Activated CD4-positive, alpha-beta T cell treated with anti-CD3 and anti-CD28 coated beads for 36 hours (primary cell): ENCODE measurements at regions not wholly inside any gene's neighbourhood (a gene's known extent, or its start where the extent isn't known, plus 50 kb on each side); places are given as distances from the start of the nearest gene placed in this dataset.

ENCODE experiments used
- ATAC-seq: fragments of 200-7000 bp; cut with Tn5 transposase; one replicate; pipeline ENCODE4 v1.10.0; 2021; ENCODE audit warnings: mild to moderate bottlenecking, moderate library complexity
- CTCF ChIA-PET: fragments of 350-600 bp; sonication (Branson Sonifier 250); formaldehyde crosslinking; loops from one replicate; lab custom pipeline; 2021; ENCODE audit warnings: antibody characterized with exemption; lab: Charles Lee
- POLR2A ChIA-PET: fragments of 350-600 bp; sonication (Branson Sonifier 250); formaldehyde crosslinking; loops from one replicate; lab custom pipeline; 2021; ENCODE audit warnings: antibody characterized with exemption, inconsistent platforms; lab: Charles Lee
- DNase-seq: peaks from one replicate; pipeline ENCODE4 v3.0.0-alpha.2; 2020
- H3K27ac Mint-ChIP-seq: one replicate; pipeline ENCODE4 v1.8.0; 2021; ENCODE audit warnings: mixed read lengths
- H3K27me3 Mint-ChIP-seq: one replicate; pipeline ENCODE4 v1.8.0; 2021; ENCODE audit warnings: mixed read lengths
- H3K36me3 Mint-ChIP-seq: one replicate; pipeline ENCODE4 v1.8.0; 2021; ENCODE audit warnings: low read depth, mixed read lengths
- H3K4me1 Mint-ChIP-seq: one replicate; pipeline ENCODE4 v1.8.0; 2021; ENCODE audit warnings: mixed read lengths
- H3K4me3 Mint-ChIP-seq: one replicate; pipeline ENCODE4 v1.8.0; 2021; ENCODE audit warnings: mild to moderate bottlenecking, moderate library complexity, mixed read lengths
- H3K9me3 Mint-ChIP-seq: one replicate; pipeline ENCODE4 v1.8.0; 2021; ENCODE audit warnings: low read depth, mixed read lengths
- intact Hi-C, 2 experiments: fragments of 100-400 bp; cut with DNase I in 1 of 2; cut with micrococcal nuclease in 1 of 2; formaldehyde crosslinking; loops; one replicate each; pipeline versions ENCODE4 v1.14.2 to v1.15.1; 2022 to 2024; cut with DNase I, micrococcal nuclease

GRCh38 chr11:32039149-32039548 is 51.7 kb upstream of the RCN1 start:
- Mint-ChIP-seq H3K27me3 (peaks cover 20% of the 10 kb centered on the region), H3K4me3 (no peak overlapping the region), H3K9me3 (no peaks in the 10 kb centered on the region), H3K4me1 (no peaks in the 10 kb centered on the region), H3K27ac (no peak overlapping the region), H3K36me3 (no peaks in the 10 kb centered on the region)
- no peak for DNase-seq
- ChIA-PET POLR2A (no interaction called here), CTCF (interaction anchor here (1.1 to 1.7 kb wide), 2 partner anchors 9 to 14 kb away, joined by 3 to 4 read pairs; no protein-coding TSS in a partner anchor)
- ATAC-seq: no peak
- intact Hi-C loops: no loop called here

- no peak for ATAC-seq
- no peak for DNase-seq
- no peaks in the 10 kb centered on the region for H3K36me3 Mint-ChIP-seq
- POLR2A ChIA-PET: no interaction called here
- peaks cover 17% of the 10 kb centered on the region for H3K27me3 Mint-ChIP-seq
- intact Hi-C loops: no loop called here
- H3K27ac Mint-ChIP-seq: no peak overlapping the region
- CTCF ChIA-PET: interaction anchor here (0.5 kb wide), 1 partner anchor 928 kb away, joined by 3 read pairs; no protein-coding TSS in a partner anchor
- no peaks in the 10 kb centered on the region for H3K4me1 Mint-ChIP-seq
- no peaks in the 10 kb centered on the region for H3K9me3 Mint-ChIP-seq
- no peak overlapping the region for H3K4me3 Mint-ChIP-seq
These were observed 56.2 kb upstream of the RCN1 start for GRCh38 chr11:32034680-32035079.

- intact Hi-C loops: no loop called here
- ChIA-PET POLR2A (no interaction called here), CTCF (no interaction called here)
- H3K27ac Mint-ChIP-seq: no peak overlapping the region
- H3K4me1 Mint-ChIP-seq: no peaks in the 10 kb centered on the region
- ATAC-seq (no peak), DNase-seq (no peak)
- no peaks in the 10 kb centered on the region for H3K36me3 Mint-ChIP-seq
- no peak overlapping the region for H3K4me3 Mint-ChIP-seq
- H3K9me3 Mint-ChIP-seq: no peaks in the 10 kb centered on the region
- H3K27me3 Mint-ChIP-seq: peaks cover 15% of the 10 kb centered on the region
These were observed 56.7 kb upstream of the RCN1 start for GRCh38 chr11:32034149-32034548.

GRCh38 chr11:32033491-32033890 is 57.4 kb upstream of the RCN1 start:
- Mint-ChIP-seq H3K27me3 (peaks cover 13% of the 10 kb centered on the region), H3K4me3 (no peak overlapping the region), H3K4me1 (no peaks in the 10 kb centered on the region), H3K27ac (no peak overlapping the region), H3K36me3 (no peaks in the 10 kb centered on the region), H3K9me3 (no peaks in the 10 kb centered on the region)
- CTCF ChIA-PET: no interaction called here
- POLR2A ChIA-PET: no interaction called here
- ATAC-seq: no peak
- DNase-seq: no peak
- intact Hi-C loops: no loop called here

GRCh38 chr11:32033067-32033466 is 57.8 kb upstream of the RCN1 start:
- ATAC-seq (no peak), DNase-seq (peak; percentile 8)
- Mint-ChIP-seq H3K27ac (no peak overlapping the region), H3K36me3 (no peaks in the 10 kb centered on the region), H3K4me3 (no peak overlapping the region), H3K9me3 (no peaks in the 10 kb centered on the region), H3K27me3 (peaks cover 11% of the 10 kb centered on the region), H3K4me1 (no peaks in the 10 kb centered on the region)
- ChIA-PET CTCF (interaction anchor here (0.5 kb wide), 1 partner anchor 1156 kb away, joined by 3 read pairs; no protein-coding TSS in a partner anchor), POLR2A (no interaction called here)
- intact Hi-C loops: no loop called here

GRCh38 chr11:32032478-32032877 is 58.4 kb upstream of the RCN1 start:
- no peaks in the 10 kb centered on the region for H3K36me3 Mint-ChIP-seq
- no peak for DNase-seq
- no peaks in the 10 kb centered on the region for H3K4me1 Mint-ChIP-seq
- H3K27ac Mint-ChIP-seq: no peak overlapping the region
- peaks cover 10% of the 10 kb centered on the region for H3K27me3 Mint-ChIP-seq
- no peak overlapping the region for H3K4me3 Mint-ChIP-seq
- no peak for ATAC-seq
- ChIA-PET CTCF (interaction anchor here (0.6 kb wide), 1 partner anchor 9 kb away, joined by 3 read pairs; no protein-coding TSS in a partner anchor), POLR2A (no interaction called here)
- H3K9me3 Mint-ChIP-seq: no peaks in the 10 kb centered on the region
- intact Hi-C loops: no loop called here

- Mint-ChIP-seq H3K27me3 (peaks cover 7% of the 10 kb centered on the region), H3K36me3 (no peaks in the 10 kb centered on the region), H3K9me3 (no peaks in the 10 kb centered on the region), H3K4me1 (no peaks in the 10 kb centered on the region), H3K27ac (no peak overlapping the region), H3K4me3 (no peak overlapping the region)
- DNase-seq (no peak), ATAC-seq (no peak)
- ChIA-PET CTCF (interaction anchor here (0.6 kb wide), 1 partner anchor 8 kb away, joined by 3 read pairs; no protein-coding TSS in a partner anchor), POLR2A (no interaction called here)
- intact Hi-C loops: no loop called here
These were observed 58.8 kb upstream of the RCN1 start for GRCh38 chr11:32032052-32032451.

GRCh38 chr11:32030875-32031503 is 59.9 kb upstream of the RCN1 start:
- Mint-ChIP-seq H3K36me3 (no peaks in the 10 kb centered on the region), H3K27ac (no peak overlapping the region), H3K9me3 (no peaks in the 10 kb centered on the region), H3K4me3 (no peak overlapping the region), H3K4me1 (no peaks in the 10 kb centered on the region), H3K27me3 (peaks cover 12% of the 10 kb centered on the region)
- ATAC-seq: no peak
- no peak for DNase-seq
- intact Hi-C loops: no loop called here
- ChIA-PET POLR2A (no interaction called here), CTCF (no interaction called here)

- intact Hi-C loops: no loop called here
- no peak for DNase-seq
- no peak for ATAC-seq
- Mint-ChIP-seq H3K36me3 (no peaks in the 10 kb centered on the region), H3K27me3 (peaks cover 12% of the 10 kb centered on the region), H3K4me1 (no peaks in the 10 kb centered on the region), H3K4me3 (no peak overlapping the region), H3K9me3 (no peaks in the 10 kb centered on the region), H3K27ac (no peak overlapping the region)
- ChIA-PET POLR2A (no interaction called here), CTCF (interaction anchor here (0.9 to 1.1 kb wide), 3 partner anchors 9 to 923 kb away, joined by 3 to 4 read pairs (median 4); no protein-coding TSS in a partner anchor)
These were observed 61.2 kb upstream of the RCN1 start for GRCh38 chr11:32029721-32030120.

GRCh38 chr11:32028201-32028600 is 62.7 kb upstream of the RCN1 start:
- CTCF ChIA-PET: no interaction called here
- ATAC-seq (no peak), DNase-seq (no peak)
- no peaks in the 10 kb centered on the region for H3K9me3 Mint-ChIP-seq
- no peak overlapping the region for H3K27ac Mint-ChIP-seq
- H3K4me1 Mint-ChIP-seq: no peaks in the 10 kb centered on the region
- peaks cover 11% of the 10 kb centered on the region for H3K27me3 Mint-ChIP-seq
- no peak overlapping the region for H3K4me3 Mint-ChIP-seq
- intact Hi-C loops: no loop called here
- POLR2A ChIA-PET: no interaction called here
- H3K36me3 Mint-ChIP-seq: no peaks in the 10 kb centered on the region

GRCh38 chr11:32026766-32027165 is 64.1 kb upstream of the RCN1 start:
- Mint-ChIP-seq H3K27me3 (peaks cover 12% of the 10 kb centered on the region), H3K4me3 (no peak overlapping the region), H3K27ac (no peak overlapping the region), H3K4me1 (no peaks in the 10 kb centered on the region), H3K9me3 (no peaks in the 10 kb centered on the region), H3K36me3 (no peaks in the 10 kb centered on the region)
- CTCF ChIA-PET: interaction anchor here (0.5 to 1.3 kb wide), 2 partner anchors 30 to 137 kb away, joined by 3 read pairs; no protein-coding TSS in a partner anchor
- ATAC-seq: no peak
- intact Hi-C loops: no loop called here
- POLR2A ChIA-PET: no interaction called here
- DNase-seq: no peak

GRCh38 chr11:32024948-32025347 is 65.9 kb upstream of the RCN1 start:
- Mint-ChIP-seq H3K36me3 (no peaks in the 10 kb centered on the region), H3K27ac (no peak overlapping the region), H3K4me1 (no peaks in the 10 kb centered on the region), H3K27me3 (peaks cover 12% of the 10 kb centered on the region), H3K9me3 (peaks cover 1% of the 10 kb centered on the region), H3K4me3 (no peak overlapping the region)
- ATAC-seq (no peak), DNase-seq (no peak)
- intact Hi-C loops: no loop called here
- ChIA-PET CTCF (interaction anchor here (0.7 kb wide), 1 partner anchor 254 kb away, joined by 3 read pairs; no protein-coding TSS in a partner anchor), POLR2A (no interaction called here)
